Hepatocyte (in vitro differentiated cells): ENCODE measurements at regions not wholly inside any gene's neighbourhood (a gene's known extent, or its start where the extent isn't known, plus 50 kb on each side); places are given as distances from the start of the nearest gene placed in this dataset.

Source experiments
- EZH2 ChIP-seq: fragments of 200-600 bp; sonication (generic); IDR thresholded peaks from 2 replicates; pipeline ENCODE4 v1.6.1; 2016; ENCODE audit warnings: antibody characterized with exemption, mild to moderate bottlenecking, borderline replicate concordance
- EZH2phosphoT487 ChIP-seq: fragments of 200-600 bp; sonication (generic); IDR thresholded peaks from one replicate; pipeline ENCODE4 v1.6.1; 2018; ENCODE audit warnings: antibody characterized with exemption, mild to moderate bottlenecking, low read depth, moderate library complexity; ENCODE audit not compliant: unreplicated experiment, severe bottlenecking
- TF ChIP-seq, protein P1 (sequence below): fragments of 200-600 bp; sonication (generic); IDR thresholded peaks from 2 replicates; pipeline ENCODE4 v1.5.1; 2016; ENCODE audit warnings: antibody characterized with exemption, mild to moderate bottlenecking; ENCODE audit not compliant: poor library complexity

DNA sequence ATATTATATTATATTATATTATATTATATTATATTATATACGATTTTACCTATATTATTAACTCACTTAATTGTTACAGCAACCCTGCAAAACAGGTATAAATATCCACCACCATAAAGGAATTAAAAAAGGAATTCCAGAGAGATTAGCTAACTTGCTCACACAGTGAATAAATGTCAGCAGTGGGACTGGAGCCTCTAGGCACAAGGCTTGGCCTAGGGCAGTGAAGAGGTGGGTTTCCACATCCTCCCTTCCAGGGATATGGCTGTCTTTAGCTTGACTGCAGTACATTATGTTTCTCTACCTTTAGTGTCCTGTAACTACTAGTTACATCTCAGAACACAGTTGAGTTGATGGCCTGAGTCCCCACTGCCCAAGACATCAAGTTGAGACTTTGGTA lies 166.9 kb downstream of the SLC15A5 start:
- TF ChIP-seq, protein P1, sequence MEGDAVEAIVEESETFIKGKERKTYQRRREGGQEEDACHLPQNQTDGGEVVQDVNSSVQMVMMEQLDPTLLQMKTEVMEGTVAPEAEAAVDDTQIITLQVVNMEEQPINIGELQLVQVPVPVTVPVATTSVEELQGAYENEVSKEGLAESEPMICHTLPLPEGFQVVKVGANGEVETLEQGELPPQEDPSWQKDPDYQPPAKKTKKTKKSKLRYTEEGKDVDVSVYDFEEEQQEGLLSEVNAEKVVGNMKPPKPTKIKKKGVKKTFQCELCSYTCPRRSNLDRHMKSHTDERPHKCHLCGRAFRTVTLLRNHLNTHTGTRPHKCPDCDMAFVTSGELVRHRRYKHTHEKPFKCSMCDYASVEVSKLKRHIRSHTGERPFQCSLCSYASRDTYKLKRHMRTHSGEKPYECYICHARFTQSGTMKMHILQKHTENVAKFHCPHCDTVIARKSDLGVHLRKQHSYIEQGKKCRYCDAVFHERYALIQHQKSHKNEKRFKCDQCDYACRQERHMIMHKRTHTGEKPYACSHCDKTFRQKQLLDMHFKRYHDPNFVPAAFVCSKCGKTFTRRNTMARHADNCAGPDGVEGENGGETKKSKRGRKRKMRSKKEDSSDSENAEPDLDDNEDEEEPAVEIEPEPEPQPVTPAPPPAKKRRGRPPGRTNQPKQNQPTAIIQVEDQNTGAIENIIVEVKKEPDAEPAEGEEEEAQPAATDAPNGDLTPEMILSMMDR: no peak
- no peak for TF ChIP-seq EZH2phosphoT487
- TF ChIP-seq EZH2: no peak
